Panc1 (cell line): ENCODE measurements at regions not wholly inside any gene's neighbourhood (a gene's known extent, or its start where the extent isn't known, plus 50 kb on each side); places are given as distances from the start of the nearest gene placed in this dataset.

Experiments used
- CTCF ChIP-seq: fragments of 450-650 bp; IDR thresholded peaks from 2 replicates; pipeline ENCODE4 v1.5.1; 2017; ENCODE audit warnings: mild to moderate bottlenecking
- SIN3A ChIP-seq: IDR thresholded peaks from 2 replicates; pipeline ENCODE4 v1.6.1; 2012; ENCODE audit warnings: low read depth, mild to moderate bottlenecking, low read length, moderate library complexity, borderline replicate concordance; ENCODE audit not compliant: insufficient read depth

GRCh38 chr6:19605624-19606023 is 231.5 kb upstream of the ID4 start:
- TF ChIP-seq CTCF: no peak
- TF ChIP-seq SIN3A: no peak
